ENCODE measurements at regions not wholly inside any gene's neighbourhood (a gene's known extent, or its start where the extent isn't known, plus 50 kb on each side); places are given as distances from the start of the nearest gene placed in this dataset.

GRCh38 chr18:77671456-77672167 is 422.0 kb downstream of the GALR1 start:
- no peak for TF ChIP-seq CTCF (IDR thresholded peaks at IDR 0.05; ENCODE audit: poor library complexity, severe bottlenecking)
- no peak for TF ChIP-seq REST (IDR thresholded peaks at IDR 0.05; ENCODE audit: borderline replicate concordance)
- TF ChIP-seq EZH2 (IDR thresholded peaks at IDR 0.05; ENCODE audit: borderline replicate concordance, insufficient read depth, low read length, poor library complexity, severe bottlenecking): no peak
- no peak for TF ChIP-seq EP300 (conservative IDR thresholded peaks at IDR 0.05; ENCODE audit: poor library complexity, severe bottlenecking)
- no peak for TF ChIP-seq MXI1 (conservative IDR thresholded peaks at IDR 0.05; ENCODE audit: poor library complexity, severe bottlenecking)
- TF ChIP-seq POLR2AphosphoS5 (IDR thresholded peaks at IDR 0.05): no peak
- TF ChIP-seq RAD21 (conservative IDR thresholded peaks at IDR 0.05): no peak
- no peak for TF ChIP-seq SMC3 (conservative IDR thresholded peaks at IDR 0.05; ENCODE audit: poor library complexity)
- no peak for TF ChIP-seq TAF1 (IDR thresholded peaks at IDR 0.05; ENCODE audit: low read depth)
